Renal pelvis (tissue), 1 donor: ENCODE measurements at regions not wholly inside any gene's neighbourhood (a gene's known extent, or its start where the extent isn't known, plus 50 kb on each side); places are given as distances from the start of the nearest gene placed in this dataset.

Source experiments
- DNase-seq: peaks from one replicate; pipeline ENCODE4 v3.0.0-alpha.2; 2013

- peak; percentile 67 for DNase-seq
Observed at GRCh38 chr15:77821188-77821958, 188.7 kb upstream of the LINGO1 start.

DNA sequence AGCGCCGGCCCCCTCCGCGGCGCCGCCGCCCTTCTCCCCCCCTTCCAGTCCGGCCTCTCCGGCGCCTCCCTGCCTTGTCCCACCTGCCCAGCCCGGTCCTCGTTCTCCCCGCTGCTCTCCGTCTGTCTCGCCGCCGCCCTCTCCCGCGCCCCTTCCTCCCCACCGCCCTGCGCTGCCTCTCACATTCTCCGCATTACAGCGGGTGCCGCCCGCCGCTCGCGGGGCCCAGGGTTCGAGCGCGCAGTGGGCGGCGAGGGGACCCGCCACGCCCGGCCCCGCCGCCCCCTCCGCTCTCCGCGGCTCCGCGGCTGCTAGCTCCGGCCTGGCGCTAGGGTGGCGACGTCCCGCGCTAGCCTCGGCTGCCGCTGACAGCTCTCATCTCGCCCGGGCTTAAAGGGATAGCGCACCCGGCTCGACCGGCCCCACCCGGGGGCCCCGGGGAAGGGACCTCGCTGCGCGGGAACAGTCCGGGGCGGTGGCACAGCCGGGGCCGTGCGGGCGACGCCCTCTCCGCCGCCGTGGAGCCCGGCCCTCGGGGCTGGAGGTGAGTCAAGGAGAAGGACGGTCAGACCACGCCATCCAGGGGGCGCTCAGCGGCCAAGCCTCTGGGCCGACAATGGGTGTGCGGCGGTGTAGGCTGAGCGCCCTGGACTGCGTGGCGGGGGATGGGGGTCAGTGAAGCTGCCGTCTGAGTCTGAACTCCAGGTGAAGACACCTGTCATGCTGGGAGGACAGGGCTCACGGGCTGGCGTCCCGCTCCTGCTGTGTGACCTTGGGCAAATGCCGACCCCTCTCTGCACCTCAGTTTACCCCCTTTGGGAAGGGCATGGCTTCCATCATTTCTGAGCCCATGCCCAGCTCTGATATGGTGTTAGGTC, 187.4 kb upstream of the LINGO1 start:
- no peak for DNase-seq

DNA sequence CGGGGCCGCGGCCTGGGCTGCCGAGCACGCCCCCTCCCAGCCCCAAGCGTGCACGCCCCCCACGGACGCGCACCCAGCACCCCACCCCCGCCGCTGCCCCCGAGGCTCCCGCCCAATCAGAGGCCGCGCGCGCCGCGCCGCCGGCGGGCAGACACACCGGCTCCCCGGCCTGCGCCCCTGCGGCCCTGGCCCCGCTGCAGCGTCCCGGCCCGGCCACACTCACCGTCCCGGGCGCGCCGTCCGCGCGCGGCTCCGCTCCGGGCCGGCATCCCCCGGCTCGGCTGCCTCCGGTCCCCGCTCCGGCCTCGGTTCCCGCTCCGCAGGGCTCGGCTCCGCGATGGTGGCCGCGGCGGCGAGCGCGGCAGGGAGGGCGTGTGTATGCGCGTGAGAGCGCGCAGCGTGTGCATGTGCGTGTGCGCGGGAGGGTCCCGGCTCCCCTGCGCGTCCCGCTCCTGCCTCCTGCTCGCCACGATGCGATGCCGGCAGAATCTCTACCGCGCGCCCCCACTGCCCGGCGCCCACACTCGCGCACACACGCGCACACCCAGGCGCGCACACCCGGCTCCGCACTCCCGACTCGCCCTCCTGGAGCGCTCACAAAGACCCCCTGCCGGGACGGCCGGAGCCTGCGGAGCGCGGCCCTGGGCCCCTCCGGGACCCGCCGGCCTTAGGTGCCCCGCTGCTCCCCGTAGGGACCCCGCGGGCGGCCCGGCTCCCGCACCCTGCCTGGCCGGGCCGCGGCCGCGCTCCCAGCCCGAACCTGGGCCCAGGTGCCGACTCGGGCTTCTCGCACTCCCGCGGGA, 186.5 kb upstream of the LINGO1 start:
- DNase-seq = no peak

GRCh38 chr15:77818484-77819047, 185.9 kb upstream of the LINGO1 start:
- no peak for DNase-seq

DNA sequence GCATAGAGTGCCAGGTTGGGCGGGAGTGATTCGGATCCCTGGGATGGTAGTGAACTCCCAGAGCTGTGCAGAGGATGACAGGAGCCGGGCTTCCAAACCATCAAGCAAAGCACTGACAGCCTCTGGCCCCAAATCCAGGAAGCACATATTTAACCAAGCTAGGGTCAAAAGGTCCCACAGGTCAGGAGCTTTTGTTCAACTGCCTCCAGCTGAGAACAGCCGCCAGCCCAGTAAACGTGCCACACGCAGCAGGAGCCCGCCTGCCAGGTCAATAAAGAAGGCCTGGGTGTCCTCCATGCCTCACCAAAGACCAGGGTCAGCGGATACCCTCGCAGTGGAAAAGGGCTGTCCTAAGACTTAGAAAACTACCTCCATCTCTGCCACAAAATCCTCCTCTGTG, 184.7 kb upstream of the LINGO1 start:
- DNase-seq = no peak

- no peak for DNase-seq
Observed at GRCh38 chr15:77816983-77817382, 184.3 kb upstream of the LINGO1 start.

DNA sequence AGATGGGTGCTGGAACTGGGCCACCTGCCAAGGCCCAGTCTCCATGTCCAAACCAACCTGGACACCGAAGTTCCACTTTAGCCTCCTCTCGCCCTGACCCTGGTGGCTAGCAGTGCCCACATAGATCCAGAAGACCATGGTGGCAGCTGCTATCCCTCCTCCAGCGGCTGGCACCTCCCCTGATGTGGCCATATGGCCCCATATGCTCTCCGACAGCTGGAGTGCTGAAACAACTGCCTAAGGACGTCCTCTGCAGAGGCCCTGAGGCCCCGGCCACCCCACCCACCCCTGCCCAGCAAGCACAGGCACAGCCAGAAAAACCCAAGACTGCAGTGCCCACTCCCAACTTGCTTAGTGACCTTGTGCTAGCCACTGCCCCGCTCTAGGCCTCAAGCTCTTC, 182.3 kb upstream of the LINGO1 start:
- no peak for DNase-seq

GRCh38 chr15:77812664-77813063, 180.0 kb upstream of the LINGO1 start:
- DNase-seq = no peak

DNA sequence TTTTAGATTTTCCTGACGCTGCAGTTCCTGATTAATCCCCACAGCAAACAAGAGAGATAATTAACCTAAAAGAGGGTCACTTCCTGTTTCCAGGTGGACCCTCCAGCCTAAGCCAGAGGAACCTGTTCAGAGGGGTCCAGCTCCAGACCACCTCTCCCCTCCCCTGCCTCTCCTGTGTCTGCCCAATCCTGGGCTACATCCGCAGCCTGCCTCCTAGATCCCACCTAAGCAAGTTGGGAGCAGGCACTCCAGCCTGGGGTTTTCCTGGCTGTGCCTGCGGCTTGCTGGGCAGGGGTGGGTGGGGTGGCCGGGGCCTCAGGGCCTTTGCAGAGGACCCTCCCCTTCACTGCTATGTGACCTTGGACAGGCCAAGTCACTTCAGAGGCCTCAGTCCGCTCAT, 178.6 kb upstream of the LINGO1 start:
- no peak for DNase-seq

DNA sequence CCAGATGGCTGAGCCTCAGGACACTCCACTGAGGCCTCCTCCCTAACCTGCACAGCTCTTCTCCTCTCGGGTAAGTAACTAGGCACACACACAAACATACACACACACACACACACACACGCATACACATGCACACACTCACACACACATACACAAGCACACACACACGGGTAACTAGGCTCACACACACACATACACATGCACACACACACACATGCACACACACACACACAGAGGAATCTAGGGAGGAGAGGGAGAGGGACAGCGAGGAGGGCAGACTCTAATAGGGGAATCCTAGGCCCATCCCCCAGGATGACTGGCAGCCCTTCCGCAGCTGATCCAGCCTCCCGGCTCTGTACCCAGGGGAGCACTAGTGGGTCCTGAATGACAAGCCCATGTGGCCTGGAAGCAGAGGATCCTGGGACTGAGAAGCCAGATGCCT, 177.4 kb upstream of the LINGO1 start:
- DNase-seq = no peak

DNA sequence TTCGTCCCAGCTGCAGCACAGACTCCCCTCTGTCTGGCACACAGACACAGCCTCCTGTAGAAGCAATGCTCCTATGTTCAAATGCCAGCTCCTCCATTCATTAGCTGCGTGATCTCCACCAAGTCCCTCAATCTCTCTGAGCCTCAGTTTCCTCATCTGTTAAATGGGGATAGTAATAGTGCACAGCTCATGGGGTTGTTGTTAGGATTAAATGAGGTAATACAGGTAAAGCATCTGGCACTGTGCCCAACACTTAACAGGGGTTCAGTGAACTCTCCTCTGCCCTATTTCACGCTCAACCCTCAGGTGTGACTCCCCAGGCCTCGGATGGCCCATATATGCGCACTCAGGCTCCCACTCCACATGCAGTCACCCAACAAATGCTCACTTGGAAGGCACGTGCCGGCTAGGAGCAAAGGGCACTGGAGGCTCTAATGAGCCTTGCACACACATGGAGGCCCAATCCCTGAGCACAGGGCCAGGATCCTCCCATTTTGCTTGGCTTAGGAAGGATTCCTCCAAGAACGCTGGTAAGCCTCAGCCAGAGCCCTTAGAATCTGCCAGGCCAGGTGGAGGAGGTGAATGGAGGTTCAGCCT, 176.0 kb upstream of the LINGO1 start:
- no peak for DNase-seq

DNA sequence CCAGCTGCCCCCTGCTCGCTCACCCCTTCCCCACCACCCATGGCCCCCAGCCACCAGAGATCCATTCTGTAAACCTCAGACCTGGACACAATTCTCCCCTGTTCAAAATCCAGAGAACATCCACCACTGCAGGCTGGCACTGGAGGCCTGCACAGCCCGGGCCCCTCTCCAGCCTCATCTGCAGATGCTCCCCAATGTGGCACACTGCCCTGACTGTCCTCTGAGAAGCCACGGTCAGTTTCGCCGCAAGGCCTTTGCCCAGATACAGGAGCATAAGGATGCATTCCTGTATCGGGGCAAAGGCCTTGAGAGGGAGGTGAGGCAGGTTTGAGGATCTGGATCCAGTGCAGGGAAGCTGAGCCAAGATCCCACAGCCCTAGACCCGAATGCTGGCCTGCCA, 175.4 kb upstream of the LINGO1 start:
- DNase-seq = no peak

GRCh38 chr15:77807611-77808010, 174.9 kb upstream of the LINGO1 start:
- DNase-seq = no peak

DNA sequence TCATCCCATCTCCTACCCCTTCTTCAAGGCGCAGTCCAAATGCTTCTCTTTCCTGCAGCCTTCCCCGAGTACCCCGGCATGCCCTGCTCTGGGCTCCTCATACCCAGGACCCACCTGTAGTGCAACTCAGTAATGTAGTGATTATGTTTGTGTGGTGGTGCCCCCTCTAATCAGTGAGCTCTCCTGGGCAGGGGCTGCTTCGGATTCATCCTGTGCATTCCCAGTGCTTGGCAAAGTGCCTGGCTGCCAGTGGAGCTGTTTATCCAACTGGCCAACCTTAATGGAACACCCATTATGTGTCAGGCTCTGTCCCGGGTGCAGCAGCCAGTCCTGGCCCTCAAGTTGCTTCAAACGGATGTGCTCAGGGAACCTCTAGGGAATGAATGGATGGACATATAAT, 174.4 kb upstream of the LINGO1 start:
- no peak for DNase-seq

DNA sequence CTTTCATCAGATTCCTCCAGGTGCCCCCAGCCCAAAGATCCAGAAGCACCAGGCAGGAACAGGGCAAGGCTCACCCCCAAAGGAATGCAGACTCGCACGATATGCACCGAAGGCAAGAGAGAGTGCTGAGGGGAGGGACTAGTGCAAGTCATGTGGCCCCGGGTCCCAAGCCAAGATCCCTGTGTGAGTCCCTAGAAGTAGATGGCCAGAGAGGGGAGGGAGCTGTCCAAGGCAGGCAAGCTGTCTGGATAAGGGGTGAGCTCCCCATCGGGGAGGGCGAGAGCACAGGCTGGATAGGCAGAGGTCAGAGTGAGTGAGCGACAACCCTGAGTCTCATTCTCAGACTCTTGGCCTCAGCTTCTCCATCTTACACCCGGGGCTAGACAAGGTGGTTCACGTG, 171.5 kb upstream of the LINGO1 start:
- DNase-seq = no peak

DNA sequence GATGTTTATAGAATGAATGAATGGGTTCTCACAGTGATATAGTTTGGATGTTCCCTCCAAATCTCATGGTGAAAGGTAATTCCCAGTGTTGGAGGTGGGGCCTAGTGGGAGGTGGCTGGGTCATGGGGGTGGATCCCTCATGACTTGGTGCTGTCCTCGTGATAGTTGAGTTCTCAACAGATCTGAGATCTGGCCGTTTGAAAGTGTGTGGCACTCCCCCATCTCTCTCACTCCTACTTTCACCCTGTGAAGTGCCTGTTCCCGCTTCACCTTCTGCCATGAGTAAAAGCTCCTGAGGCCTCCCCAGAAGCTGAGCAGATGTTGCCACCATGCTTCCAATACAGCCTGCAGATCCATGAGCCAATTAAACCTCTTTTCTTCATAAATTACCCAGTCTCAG, 170.8 kb upstream of the LINGO1 start:
- no peak for DNase-seq

DNA sequence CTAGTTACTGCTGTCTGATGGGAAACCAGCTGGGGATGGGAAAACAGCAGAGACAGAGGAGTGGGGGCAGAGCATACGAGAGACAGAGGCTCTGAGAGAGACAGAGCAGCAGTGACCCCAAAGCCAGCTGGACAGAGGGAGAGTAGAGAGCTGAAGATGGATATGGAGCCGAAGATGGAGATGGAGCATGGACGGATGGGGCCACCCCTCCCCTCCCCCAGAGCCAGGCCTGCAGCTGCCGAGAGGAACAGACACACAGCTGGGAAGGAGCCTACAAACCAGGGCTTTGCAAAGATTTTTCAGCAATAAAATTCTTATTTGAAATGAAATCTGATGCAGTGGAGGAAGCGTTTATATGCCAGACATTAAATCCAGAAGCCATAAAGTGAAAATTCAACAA, 167.6 kb upstream of the LINGO1 start:
- no peak for DNase-seq

DNA sequence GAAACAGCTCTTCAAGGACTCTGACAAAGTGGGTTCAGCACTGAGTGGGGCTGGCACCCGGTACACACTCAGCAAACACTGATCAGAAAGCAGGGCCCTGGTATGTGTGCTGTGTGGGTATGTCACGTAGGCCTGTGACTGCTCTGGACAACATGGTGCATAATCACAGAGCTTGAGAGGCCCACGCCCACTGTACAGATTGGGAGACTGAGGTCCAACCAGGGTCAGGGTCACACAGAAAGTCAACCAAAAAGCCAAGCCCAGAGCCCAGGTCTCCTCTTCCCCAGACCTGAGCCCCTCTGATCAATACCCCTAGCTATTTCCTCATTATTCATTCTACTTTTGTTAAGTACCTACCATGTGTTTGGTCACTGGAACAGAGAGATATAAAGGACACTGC, 166.1 kb upstream of the LINGO1 start:
- DNase-seq = no peak

DNA sequence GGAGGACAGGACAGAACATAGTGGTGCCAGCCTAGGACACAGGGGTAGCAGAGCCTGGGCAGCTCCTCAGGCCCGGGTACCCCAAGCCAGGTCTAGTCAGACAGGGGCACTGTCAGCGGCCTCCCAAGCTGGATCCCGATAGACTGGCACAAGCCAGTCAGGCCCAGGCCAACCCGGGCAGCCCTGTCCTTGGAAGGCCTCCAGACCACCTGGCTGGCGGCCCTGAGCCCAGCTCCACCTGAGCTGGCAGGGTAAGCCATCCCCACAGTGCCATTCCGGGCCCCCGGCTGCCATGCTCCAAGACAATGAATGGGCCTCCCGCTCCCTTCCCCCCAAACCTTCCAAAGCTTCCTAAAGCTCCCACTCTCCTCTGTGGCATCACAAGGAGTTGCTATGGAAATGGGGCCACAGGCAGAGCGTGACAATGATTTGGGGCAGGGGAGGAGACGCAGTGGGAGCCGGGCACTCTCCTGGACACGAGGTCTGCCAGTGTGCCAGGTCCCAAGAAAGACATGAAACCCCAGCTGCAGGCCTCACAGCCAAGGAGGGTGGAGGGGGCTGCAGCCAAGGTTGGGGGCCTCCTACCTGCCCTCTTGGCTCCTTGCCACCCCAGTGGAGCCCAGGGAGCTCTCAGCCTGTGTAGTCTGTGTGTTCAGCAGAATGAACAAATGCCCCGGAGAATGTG, 165.6 kb upstream of the LINGO1 start:
- DNase-seq = no peak

DNA sequence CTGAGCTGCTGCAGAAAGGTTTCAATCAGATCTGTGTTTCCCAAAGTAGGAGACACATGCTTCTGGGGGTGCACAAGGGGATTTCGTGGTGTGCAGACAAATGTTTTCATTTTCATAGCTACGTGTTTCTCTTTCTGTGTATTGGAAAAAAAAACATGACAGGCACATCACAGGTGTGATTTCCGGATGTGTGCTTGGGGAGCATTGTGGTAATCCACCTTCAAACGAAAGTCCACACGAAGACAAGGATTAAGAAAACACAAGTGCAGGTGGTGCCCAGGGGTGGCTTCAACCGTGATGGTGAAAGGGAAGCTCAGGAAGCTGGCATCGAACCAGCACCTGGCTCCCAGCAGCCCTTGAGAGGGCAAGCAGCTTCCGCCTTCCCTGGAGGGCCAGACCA, 164.6 kb upstream of the LINGO1 start:
- no peak for DNase-seq
